H1 (cell line): ENCODE measurements at regions not wholly inside any gene's neighbourhood (a gene's known extent, or its start where the extent isn't known, plus 50 kb on each side); places are given as distances from the start of the nearest gene placed in this dataset.

Source experiments
- ATF2 ChIP-seq: IDR thresholded peaks from 2 replicates; pipeline ENCODE4 v1.6.1; 2012; ENCODE audit warnings: low read length, inconsistent platforms
- CHD7 ChIP-seq: fragments of 300-600 bp; sonication (generic); IDR thresholded peaks from 2 replicates; pipeline ENCODE4 v1.7.1; 2012; ENCODE audit warnings: low read length, moderate library complexity, mild to moderate bottlenecking, inconsistent platforms; ENCODE audit not compliant: insufficient replicate concordance
- E2F6 ChIP-seq: IDR thresholded peaks from 2 replicates; pipeline ENCODE4 v1.6.1; 2012; ENCODE audit warnings: inconsistent platforms
- GABPA ChIP-seq: IDR thresholded peaks from 2 replicates; pipeline ENCODE4 v1.6.1; 2011; ENCODE audit warnings: mild to moderate bottlenecking, low read length, moderate library complexity, borderline replicate concordance; ENCODE audit not compliant: insufficient read depth
- PHF8 ChIP-seq: fragments of 200-600 bp; sonication (generic); conservative IDR thresholded peaks from 2 replicates; pipeline ENCODE4 v1.7.1; 2012; ENCODE audit warnings: low read depth, mild to moderate bottlenecking, inconsistent platforms, low read length, moderate library complexity
- SIX5 ChIP-seq: IDR thresholded peaks from 2 replicates; pipeline ENCODE4 v1.6.1; 2011; ENCODE audit warnings: mild to moderate bottlenecking, low read depth, low read length
- SRF ChIP-seq: IDR thresholded peaks from 2 replicates; pipeline ENCODE4 v1.6.1; 2011; ENCODE audit warnings: mild to moderate bottlenecking, low read depth, low read length, moderate library complexity
- USF2 ChIP-seq: IDR thresholded peaks from 2 replicates; pipeline ENCODE4 v1.6.1; 2011; ENCODE audit warnings: low read length, improper control_type of control experiment

GRCh38 chr17:33701910-33702309 is 408.8 kb upstream of the ASIC2 start (continued):
- TF ChIP-seq CHD7 (no peak), USF2 (no peak), SRF (no peak), GABPA (no peak), E2F6 (no peak), ATF2 (no peak), PHF8 (no peak), SIX5 (no peak)
